Mucosa of descending colon (tissue), 3 donors: ENCODE measurements at regions not wholly inside any gene's neighbourhood (a gene's known extent, or its start where the extent isn't known, plus 50 kb on each side); places are given as distances from the start of the nearest gene placed in this dataset.
A peak's percentile ranks its signal among the peaks of the same experiment; 100 is the strongest.

Source experiments
- ATAC-seq: fragments of 200-7000 bp; cut with Tn5 transposase; one replicate; pipeline ENCODE4 v1.9.1; 2020; ENCODE audit warnings: mild to moderate bottlenecking, moderate library complexity
- DNase-seq, 3 donors: peaks; one replicate each; pipeline ENCODE4 v3.0.0-alpha.2; 2020
- H3K36me3 ChIP-seq: fragments of 200-600 bp; one replicate; pipeline ENCODE4 v1.8.0; 2021; ENCODE audit warnings: low read depth, mild to moderate bottlenecking
- H3K4me1 ChIP-seq: fragments of 200-600 bp; one replicate; pipeline ENCODE4 v1.8.0; 2021; ENCODE audit warnings: low read depth, mild to moderate bottlenecking
- H3K4me3 ChIP-seq: fragments of 200-600 bp; one replicate; pipeline ENCODE4 v1.8.0; 2021; ENCODE audit warnings: mild to moderate bottlenecking
- H3K9me3 ChIP-seq: fragments of 200-600 bp; one replicate; pipeline ENCODE4 v1.8.0; 2021; ENCODE audit warnings: mild to moderate bottlenecking
- CTCF ChIP-seq: fragments of 200-600 bp; IDR thresholded peaks from one replicate; pipeline ENCODE4 v1.8.0; 2022; ENCODE audit warnings: antibody characterized with exemption, mild to moderate bottlenecking
- intact Hi-C, 2 donors: fragments of 100-400 bp; cut with DNase I in 1 of 2; cut with micrococcal nuclease in 1 of 2; formaldehyde crosslinking; loops; one replicate each; pipeline versions ENCODE4 v1.11.0 to v1.11.1; 2022; cut with DNase I, micrococcal nuclease
- donor health status: DM: no; HTN: no; CAD: no; lungs with moderate emphysema.
- donor health status: DM: no; HTN: no; CAD: no.
- donor health status: DM: no; HTN: yes; CAD: no.

- DNase-seq, result peak in 1 of 3 donors; percentile 42
- H3K36me3 ChIP-seq, result no peaks in the 10 kb centered on the region
- intact Hi-C loops, result no loop called here
- ATAC-seq, result no peak
- no peaks in the 10 kb centered on the region for H3K4me1 ChIP-seq
- TF ChIP-seq CTCF, result no peak
- H3K4me3 ChIP-seq, result no peak overlapping the region
- peaks cover 7% of the 10 kb centered on the region for H3K9me3 ChIP-seq
Measured at GRCh38 chr2:81467096-81467495, 1162.5 kb upstream of the LRRTM1 start.

- intact Hi-C loops, result no loop called here
- DNase-seq, result no peak
- Histone ChIP-seq H3K9me3 (peaks cover 7% of the 10 kb centered on the region), H3K4me3 (no peak overlapping the region), H3K4me1 (no peaks in the 10 kb centered on the region), H3K36me3 (no peaks in the 10 kb centered on the region)
- ATAC-seq, result no peak
- TF ChIP-seq CTCF, result no peak
Measured at GRCh38 chr2:81462420-81462819, 1157.9 kb upstream of the LRRTM1 start.

- no peaks in the 10 kb centered on the region for H3K4me1 ChIP-seq
- DNase-seq, result no peak
- H3K4me3 ChIP-seq, result no peak overlapping the region
- no peaks in the 10 kb centered on the region for H3K36me3 ChIP-seq
- no peak for TF ChIP-seq CTCF
- no peak for ATAC-seq
- no peaks in the 10 kb centered on the region for H3K9me3 ChIP-seq
- intact Hi-C loops, result no loop called here
Measured at GRCh38 chr2:81445176-81445575, 1140.6 kb upstream of the LRRTM1 start.

- no peak for DNase-seq
- no peak overlapping the region for H3K4me3 ChIP-seq
- intact Hi-C loops, result no loop called here
- H3K4me1 ChIP-seq, result no peaks in the 10 kb centered on the region
- ATAC-seq, result no peak
- no peak for TF ChIP-seq CTCF
- H3K36me3 ChIP-seq, result no peaks in the 10 kb centered on the region
- H3K9me3 ChIP-seq, result no peaks in the 10 kb centered on the region
Measured at GRCh38 chr2:81437456-81438000, 1133.0 kb upstream of the LRRTM1 start.

GRCh38 chr2:81436256-81436655 lies 1131.7 kb upstream of the LRRTM1 start:
- no peak for ATAC-seq
- intact Hi-C loops, result no loop called here
- H3K4me3 ChIP-seq, result no peak overlapping the region
- DNase-seq, result no peak
- H3K36me3 ChIP-seq, result no peaks in the 10 kb centered on the region
- H3K9me3 ChIP-seq, result no peaks in the 10 kb centered on the region
- H3K4me1 ChIP-seq, result no peaks in the 10 kb centered on the region
- no peak for TF ChIP-seq CTCF

- Histone ChIP-seq H3K4me1 (no peaks in the 10 kb centered on the region), H3K36me3 (no peaks in the 10 kb centered on the region), H3K4me3 (no peak overlapping the region), H3K9me3 (peaks cover 3% of the 10 kb centered on the region)
- ATAC-seq, result no peak
- no peak for TF ChIP-seq CTCF
- DNase-seq, result no peak
- intact Hi-C loops, result no loop called here
Measured at GRCh38 chr2:81412681-81413080, 1108.1 kb upstream of the LRRTM1 start.
